ENCODE measurements at regions not wholly inside any gene's neighbourhood (a gene's known extent, or its start where the extent isn't known, plus 50 kb on each side); places are given as distances from the start of the nearest gene placed in this dataset.

GRCh38 chr4:24671849-24672248, 87.5 kb upstream of the DHX15 start:
- Histone ChIP-seq H3K9me3 (no peaks in the 10 kb centered on the region), H3K27me3 (no peaks in the 10 kb centered on the region), H3K4me1 (no peaks in the 10 kb centered on the region), H3K27ac (no peak overlapping the region), H3K36me3 (no peaks in the 10 kb centered on the region), H3K4me3 (no peak overlapping the region)
- no peak for ATAC-seq
- 74 to 77% methylated on average over 7 of the region's 7 CpGs for WGBS, 2 donors
- intact Hi-C loops (cut with DNase I): no loop called here
- TF ChIP-seq CTCF (IDR thresholded peaks at IDR 0.05): no peak
- no peak for FAIRE-seq
- DNase-seq: no peak

GRCh38 chr4:24672880-24673279, 88.5 kb upstream of the DHX15 start:
- Histone ChIP-seq H3K36me3 (no peaks in the 10 kb centered on the region), H3K4me3 (no peak overlapping the region), H3K27ac (no peak overlapping the region), H3K27me3 (no peaks in the 10 kb centered on the region), H3K4me1 (no peaks in the 10 kb centered on the region), H3K9me3 (no peaks in the 10 kb centered on the region)
- ATAC-seq (no peak), DNase-seq (no peak), FAIRE-seq (no peak)
- TF ChIP-seq CTCF (IDR thresholded peaks at IDR 0.05): no peak
- WGBS, 2 donors: 83 to 88% methylated on average over 8 of the region's 8 CpGs
- intact Hi-C loops (cut with DNase I): no loop called here

- no peak overlapping the region for H3K4me3 ChIP-seq
- H3K27ac ChIP-seq: no peak overlapping the region
- no peaks in the 10 kb centered on the region for H3K27me3 ChIP-seq
- WGBS, 2 donors: 90 to 97% methylated on average over 2 of the region's 2 CpGs
- H3K4me1 ChIP-seq: no peaks in the 10 kb centered on the region
- no peak for TF ChIP-seq CTCF (IDR thresholded peaks at IDR 0.05)
- intact Hi-C loops (cut with DNase I): no loop called here
- FAIRE-seq (no peak), DNase-seq (no peak), ATAC-seq (no peak)
- no peaks in the 10 kb centered on the region for H3K36me3 ChIP-seq
- H3K9me3 ChIP-seq: no peaks in the 10 kb centered on the region
Measured at GRCh38 chr4:24674279-24674678, 89.9 kb upstream of the DHX15 start.

GRCh38 chr4:24675721-24676389, 91.5 kb upstream of the DHX15 start:
- ATAC-seq: no peak

More at GRCh38 chr4:24675721-24676389, 91.5 kb upstream of the DHX15 start:
- intact Hi-C loops (cut with DNase I): no loop called here
- 54 to 60% methylated on average over 2 of the region's 2 CpGs for WGBS, 2 donors
- no peak for TF ChIP-seq CTCF (IDR thresholded peaks at IDR 0.05)
- no peaks in the 10 kb centered on the region for H3K4me1 ChIP-seq
- H3K27me3 ChIP-seq: no peaks in the 10 kb centered on the region
- DNase-seq (no peak), FAIRE-seq (no peak)
- no peak overlapping the region for H3K4me3 ChIP-seq
- no peaks in the 10 kb centered on the region for H3K36me3 ChIP-seq
- H3K9me3 ChIP-seq: no peaks in the 10 kb centered on the region
- H3K27ac ChIP-seq: no peak overlapping the region

All from pancreas (tissue), 10 donors.